ENCODE measurements at regions not wholly inside any gene's neighbourhood (a gene's known extent, or its start where the extent isn't known, plus 50 kb on each side); places are given as distances from the start of the nearest gene placed in this dataset.

GRCh38 chr1:191589536-191589935, 568.7 kb upstream of the RGS18 start (continued):
- no peak for TF ChIP-seq GABPB1 (CRISPR knock-in tag; IDR thresholded peaks at IDR 0.05)

DNA sequence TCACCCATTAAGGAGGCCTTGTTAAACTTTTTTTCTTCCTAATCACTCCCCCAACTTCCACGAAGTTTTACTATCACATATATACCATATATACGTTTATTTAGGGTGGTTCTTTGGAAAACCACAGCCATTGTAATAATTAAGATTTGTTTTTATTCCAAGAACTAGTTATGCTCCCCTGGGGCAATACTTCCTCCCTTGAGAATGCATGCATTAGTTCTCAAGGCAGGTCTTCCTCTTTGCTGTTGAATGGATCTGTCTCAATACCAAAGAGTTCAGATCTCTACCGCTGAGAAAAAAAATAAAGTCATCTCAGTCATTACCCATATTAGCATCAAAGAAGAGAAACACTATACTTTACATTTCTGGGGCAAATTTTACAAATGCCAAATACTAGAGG, 567.7 kb upstream of the RGS18 start:
- Mint-ChIP-seq H3K27ac (0 out of 2 replicates have a peak overlapping the region, but pooled peaks have one; percentile 15), H3K27me3 (ENCODE audit: low read depth) (no peaks in the 10 kb centered on the region), H3K36me3 (no peaks in the 10 kb centered on the region), H3K4me3 (no peak overlapping the region), H3K9me3 (no peaks in the 10 kb centered on the region), H3K4me1 (peaks cover 27% of the 10 kb centered on the region)
- no peak for DNase-seq (ENCODE audit: low spot score)
- TF ChIP-seq, protein P1, sequence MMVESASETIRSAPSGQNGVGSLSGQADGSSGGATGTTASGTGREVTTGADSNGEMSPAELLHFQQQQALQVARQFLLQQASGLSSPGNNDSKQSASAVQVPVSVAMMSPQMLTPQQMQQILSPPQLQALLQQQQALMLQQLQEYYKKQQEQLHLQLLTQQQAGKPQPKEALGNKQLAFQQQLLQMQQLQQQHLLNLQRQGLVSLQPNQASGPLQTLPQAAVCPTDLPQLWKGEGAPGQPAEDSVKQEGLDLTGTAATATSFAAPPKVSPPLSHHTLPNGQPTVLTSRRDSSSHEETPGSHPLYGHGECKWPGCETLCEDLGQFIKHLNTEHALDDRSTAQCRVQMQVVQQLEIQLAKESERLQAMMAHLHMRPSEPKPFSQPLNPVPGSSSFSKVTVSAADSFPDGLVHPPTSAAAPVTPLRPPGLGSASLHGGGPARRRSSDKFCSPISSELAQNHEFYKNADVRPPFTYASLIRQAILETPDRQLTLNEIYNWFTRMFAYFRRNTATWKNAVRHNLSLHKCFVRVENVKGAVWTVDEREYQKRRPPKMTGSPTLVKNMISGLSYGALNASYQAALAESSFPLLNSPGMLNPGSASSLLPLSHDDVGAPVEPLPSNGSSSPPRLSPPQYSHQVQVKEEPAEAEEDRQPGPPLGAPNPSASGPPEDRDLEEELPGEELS (CRISPR knock-in tag; IDR thresholded peaks at IDR 0.05), result no peak
- TF ChIP-seq ETV6 (CRISPR knock-in tag; IDR thresholded peaks at IDR 0.05) (no peak), MYBL2 (CRISPR knock-in tag; IDR thresholded peaks at IDR 0.05) (no peak), CREM (CRISPR knock-in tag; IDR thresholded peaks at IDR 0.05) (no peak), NR2C2 (CRISPR knock-in tag; IDR thresholded peaks at IDR 0.05) (no peak), SMAD3 (CRISPR knock-in tag; IDR thresholded peaks at IDR 0.05; ENCODE audit: borderline replicate concordance) (no peak), ZNF423 (CRISPR knock-in tag; IDR thresholded peaks at IDR 0.05) (no peak), TCF7 (CRISPR knock-in tag; IDR thresholded peaks at IDR 0.05; ENCODE audit: low read depth) (no peak), ZNF263 (CRISPR knock-in tag; IDR thresholded peaks at IDR 0.05; ENCODE audit: low read depth) (no peak), ZNF281 (CRISPR knock-in tag; IDR thresholded peaks at IDR 0.05) (no peak), SP1 (CRISPR knock-in tag; conservative IDR thresholded peaks at IDR 0.05) (no peak)
- TF ChIP-seq, protein P2, sequence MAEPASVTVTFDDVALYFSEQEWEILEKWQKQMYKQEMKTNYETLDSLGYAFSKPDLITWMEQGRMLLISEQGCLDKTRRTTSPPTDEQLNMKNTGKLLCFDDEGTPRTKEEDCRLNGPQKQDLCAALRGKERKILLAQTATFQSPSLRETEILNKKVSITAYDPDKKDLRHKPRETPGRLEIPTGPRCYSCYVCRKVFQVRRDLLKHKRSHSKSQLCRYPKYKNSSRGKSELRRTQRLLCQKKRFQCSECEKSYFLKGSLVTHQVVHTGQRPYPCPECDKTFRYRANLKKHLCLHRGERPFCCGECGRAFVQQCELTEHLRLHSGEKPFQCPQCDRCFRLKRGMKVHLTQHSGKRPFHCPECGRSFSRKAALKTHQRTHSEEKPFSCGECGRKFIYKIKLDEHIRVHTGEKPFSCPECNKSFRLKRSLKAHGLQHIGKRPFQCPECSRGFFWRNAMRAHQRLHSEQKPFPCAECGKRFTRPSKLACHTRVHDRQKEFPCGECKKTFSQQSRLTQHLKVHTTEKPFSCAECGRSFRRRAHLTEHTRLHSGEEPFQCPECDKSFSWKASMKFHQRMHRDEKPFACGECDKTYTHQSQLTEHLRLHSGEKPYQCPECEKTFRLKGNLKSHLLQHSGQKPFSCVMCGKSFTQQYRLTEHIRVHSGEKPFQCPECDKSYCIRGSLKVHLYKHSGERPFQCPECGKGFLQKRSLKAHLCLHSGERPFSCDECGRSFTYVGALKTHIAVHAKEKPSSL (CRISPR knock-in tag; conservative IDR thresholded peaks at IDR 0.05), result no peak
- no peak for ATAC-seq
- POLR2A ChIA-PET, result no interaction called here
- CTCF ChIA-PET, result no interaction called here

DNA sequence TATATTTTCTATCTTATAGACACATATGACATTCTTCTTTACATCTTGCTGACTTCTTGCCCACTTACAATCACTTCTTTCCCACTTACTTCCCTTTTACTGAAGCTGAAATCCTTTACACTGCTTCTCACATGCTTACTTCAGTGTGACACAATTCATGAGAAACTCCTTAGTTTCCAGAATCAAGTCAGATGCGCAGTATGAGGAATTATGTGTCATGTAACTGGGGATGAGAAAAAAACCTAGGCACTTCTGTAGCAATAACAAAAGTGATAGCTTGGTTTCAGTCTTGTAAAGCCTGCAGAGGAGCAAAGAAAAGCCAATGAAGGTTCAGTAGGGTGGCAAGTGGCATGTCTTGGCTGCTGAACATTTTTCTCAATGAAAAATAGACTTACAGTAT, 566.2 kb upstream of the RGS18 start:
- H3K27ac Mint-ChIP-seq, result no peak overlapping the region
- ATAC-seq, result no peak
- no peaks in the 10 kb centered on the region for H3K27me3 Mint-ChIP-seq (ENCODE audit: low read depth)
- H3K4me1 Mint-ChIP-seq, result peaks cover 27% of the 10 kb centered on the region
- no peaks in the 10 kb centered on the region for H3K9me3 Mint-ChIP-seq
- TF ChIP-seq, protein P1 (CRISPR knock-in tag; IDR thresholded peaks at IDR 0.05), result no peak
- TF ChIP-seq TEAD1 (CRISPR knock-in tag; IDR thresholded peaks at IDR 0.05), result no peak
- no peak for TF ChIP-seq PREB (CRISPR knock-in tag; IDR thresholded peaks at IDR 0.05; ENCODE audit: borderline replicate concordance)
- TF ChIP-seq CREB1 (CRISPR knock-in tag; IDR thresholded peaks at IDR 0.05), result no peak
- no peak for TF ChIP-seq ZNF281 (CRISPR knock-in tag; IDR thresholded peaks at IDR 0.05)
- no peak for TF ChIP-seq ZNF396 (CRISPR knock-in tag; IDR thresholded peaks at IDR 0.05; ENCODE audit: borderline replicate concordance)
- CTCF ChIA-PET, result no interaction called here
- no peaks in the 10 kb centered on the region for H3K36me3 Mint-ChIP-seq
- DNase-seq (ENCODE audit: low spot score), result no peak
- no peak overlapping the region for H3K4me3 Mint-ChIP-seq
- POLR2A ChIA-PET, result no interaction called here
